ENCODE measurements at regions not wholly inside any gene's neighbourhood (a gene's known extent, or its start where the extent isn't known, plus 50 kb on each side); places are given as distances from the start of the nearest gene placed in this dataset.
"Not testable (repeated sequence)": the region's sequence is repeated elsewhere in the genome, so short reads cannot be mapped to it uniquely, and the experiment has no call there.

- DNase-seq, result not testable (repeated sequence)
These were observed 122.1 kb downstream of the SPAG6 start for GRCh38 chr10:22467393-22467792.

DNA sequence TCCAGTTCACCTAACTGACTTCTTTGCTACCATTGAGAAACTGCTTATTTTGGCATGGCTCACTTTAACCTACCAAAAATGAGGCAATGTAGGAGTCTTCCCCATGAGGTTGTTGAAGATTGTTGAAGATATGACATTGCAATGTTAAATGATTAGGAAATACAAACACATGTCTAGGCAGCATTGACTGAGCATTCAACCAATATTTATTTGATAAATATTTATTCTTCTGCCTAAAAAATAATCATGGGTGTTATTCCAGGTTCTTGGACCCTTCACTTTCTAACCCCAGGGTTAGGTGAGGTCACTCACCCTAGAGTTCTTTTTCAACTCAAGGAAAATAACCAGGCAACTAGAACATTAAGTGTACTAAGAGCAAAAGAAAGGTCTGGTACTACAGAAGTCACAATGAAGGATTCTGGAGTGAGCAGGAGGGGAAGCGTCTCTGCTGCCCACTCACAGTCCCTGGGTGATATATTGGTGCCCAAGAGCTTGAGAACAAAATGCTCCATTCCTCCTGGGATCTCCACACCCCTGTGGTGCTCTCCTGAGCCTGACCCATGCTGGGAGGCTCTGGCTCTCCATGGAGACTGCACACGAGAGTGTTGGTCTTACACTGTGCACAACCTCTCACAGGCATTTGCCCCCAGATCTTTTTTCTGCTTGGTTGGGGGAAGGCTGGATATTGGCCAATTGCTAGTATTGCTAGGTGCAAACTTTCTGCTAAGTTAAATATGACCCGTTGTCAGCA, 123.4 kb downstream of the SPAG6 start:
- DNase-seq, result no peak

GRCh38 chr10:22473044-22473443, 127.7 kb downstream of the SPAG6 start:
- DNase-seq, result no peak

GRCh38 chr10:22473459-22473858, 128.2 kb downstream of the SPAG6 start:
- DNase-seq, result no peak

GRCh38 chr10:22475651-22476600, 130.6 kb downstream of the SPAG6 start:
- DNase-seq, result peak; percentile 34

GRCh38 chr10:22476601-22477321, 131.5 kb downstream of the SPAG6 start:
- no peak for DNase-seq

- no peak for DNase-seq
These were observed 132.3 kb downstream of the SPAG6 start for GRCh38 chr10:22477334-22478287.

DNA sequence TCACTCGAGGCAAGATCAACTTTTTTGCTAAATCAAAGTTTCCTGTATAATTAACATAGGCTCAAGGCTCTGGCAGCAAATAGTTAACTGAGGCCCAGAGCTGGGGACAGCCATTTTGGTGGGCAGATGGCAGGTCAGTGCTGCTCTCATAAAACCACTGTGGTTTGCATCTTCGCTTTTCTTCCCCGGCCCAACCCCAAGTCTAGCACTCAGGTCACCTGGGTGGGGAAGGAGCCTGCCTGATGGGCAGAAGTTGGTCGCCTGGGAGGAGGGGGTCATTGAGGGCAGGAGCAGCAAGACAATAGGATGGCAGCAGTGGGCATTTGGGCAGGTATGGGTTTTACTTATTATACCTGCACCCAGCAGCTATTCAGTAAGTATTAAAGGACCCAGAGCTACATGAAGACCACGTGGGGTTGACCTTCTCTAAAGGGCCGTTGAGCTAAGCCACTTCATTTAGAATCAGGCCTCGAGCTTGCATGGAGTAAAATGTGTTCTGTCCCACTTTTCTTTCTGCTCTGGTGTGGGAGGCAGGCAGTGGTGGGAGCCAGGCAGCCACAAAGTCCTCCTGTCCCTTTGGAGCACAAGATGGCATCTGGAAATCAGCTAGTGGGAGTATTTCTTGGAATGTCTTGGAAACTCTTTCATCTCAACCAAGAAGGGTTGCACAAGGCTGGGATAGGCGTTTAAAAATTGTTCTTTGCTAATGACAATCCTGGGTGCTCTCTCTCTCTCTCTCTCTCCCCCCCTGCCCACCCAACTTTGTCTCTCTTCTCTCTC, 133.4 kb downstream of the SPAG6 start:
- no peak for DNase-seq

DNA sequence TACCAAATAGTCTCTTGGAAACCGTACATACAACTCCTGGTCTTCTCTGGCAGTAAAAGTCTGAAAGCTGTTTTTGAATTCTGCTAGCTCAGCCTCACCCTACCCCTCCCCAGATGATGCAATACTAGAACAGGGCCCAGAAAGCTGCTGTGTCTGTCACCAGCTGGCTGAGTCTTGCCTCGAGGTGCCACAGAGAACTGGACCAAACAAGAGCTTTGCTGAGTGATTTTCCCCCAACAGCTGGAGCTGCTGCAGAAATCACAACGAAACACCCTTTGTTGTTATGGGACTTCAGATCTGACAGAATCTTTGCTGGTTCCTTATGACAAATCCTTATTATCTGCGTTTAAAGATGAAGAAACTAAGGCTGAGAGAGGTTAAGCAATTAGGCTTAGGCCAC, 134.1 kb downstream of the SPAG6 start:
- DNase-seq, result no peak

DNA sequence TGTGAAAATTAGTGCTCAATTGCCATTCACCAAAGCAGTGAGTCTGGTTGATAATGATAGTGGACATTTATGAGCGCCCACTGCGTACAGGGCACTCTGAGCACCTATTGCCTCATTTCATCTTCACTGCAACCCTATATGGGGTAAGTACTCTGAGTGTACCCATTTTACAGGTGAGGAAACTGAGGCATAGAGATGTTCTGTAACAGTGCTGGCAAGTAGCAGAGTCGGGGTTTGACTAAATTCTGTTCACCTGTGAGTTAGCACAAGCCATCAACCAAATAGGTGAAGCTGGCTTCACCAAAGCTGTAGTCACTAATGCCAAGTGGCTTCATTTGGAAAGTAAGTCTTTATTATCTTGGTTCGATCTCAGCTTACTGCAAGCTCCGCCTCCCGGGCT, 135.8 kb downstream of the SPAG6 start:
- DNase-seq, result no peak

GRCh38 chr10:22481687-22482539, 136.6 kb downstream of the SPAG6 start:
- DNase-seq, result no peak

- DNase-seq, result no peak
These were observed 137.8 kb downstream of the SPAG6 start for GRCh38 chr10:22483132-22483531.
